B cell (primary cell): ENCODE measurements at regions not wholly inside any gene's neighbourhood (a gene's known extent, or its start where the extent isn't known, plus 50 kb on each side); places are given as distances from the start of the nearest gene placed in this dataset.

Experiments
- ATAC-seq: fragments of 200-7000 bp; cut with Tn5 transposase; one replicate; pipeline ENCODE4 v1.10.0; 2021; ENCODE audit warnings: low read depth, mild to moderate bottlenecking, moderate number of reproducible peaks, moderate library complexity
- CTCF ChIA-PET: fragments of 350-600 bp; sonication (Branson Sonifier 250); formaldehyde crosslinking; loops from one replicate; lab custom pipeline; 2021; ENCODE audit warnings: antibody characterized with exemption, inconsistent platforms; lab: Charles Lee
- POLR2A ChIA-PET: fragments of 350-600 bp; sonication (Branson Sonifier 250); formaldehyde crosslinking; loops from one replicate; lab custom pipeline; 2021; ENCODE audit warnings: antibody characterized with exemption; lab: Charles Lee
- DNase-seq: peaks from one replicate; pipeline ENCODE4 v3.0.0; 2013
- H2AFZ ChIP-seq: 2 replicates; pipeline ENCODE4 v1.6.1; 2012; ENCODE audit warnings: mild to moderate bottlenecking, low read depth, low read length; ENCODE audit not compliant: insufficient read depth, poor library complexity, severe bottlenecking
- H3K27ac ChIP-seq, 2 donors: 1 replicate in 1 of 2; 2 replicates in 1 of 2; pipeline ENCODE4 v1.5.1; 2012 to 2013; ENCODE audit warnings: low read length in 2 of 2, mild to moderate bottlenecking in 2 of 2, moderate library complexity in 1 of 2
- H3K27me3 ChIP-seq, 4 experiments: fragments of 200-600 bp in 1 of 4; sonication (generic) in 1 of 4; replicated peaks in 1 of 4; 1 replicate in 2 of 4; 2 replicates in 2 of 4; pipeline versions ENCODE4 v1.6.1 to v1.7.0; 2013 to 2016; ENCODE audit warnings: low read length in 3 of 4, mild to moderate bottlenecking in 2 of 4, mixed read lengths in 1 of 4, moderate library complexity in 1 of 4; ENCODE audit not compliant: insufficient read depth in 4 of 4, control insufficient read depth in 3 of 4; ENCODE audit errors: control extremely low read depth in 1 of 4
- H3K36me3 ChIP-seq, 2 experiments: replicated peaks in 1 of 2; 1 replicate in 1 of 2; 2 replicates in 1 of 2; pipeline versions ENCODE4 v1.6.1 to v1.7.1; 2013; ENCODE audit warnings: low read length in 1 of 2; ENCODE audit not compliant: insufficient read depth in 2 of 2, control insufficient read depth in 1 of 2; ENCODE audit errors: control extremely low read depth in 1 of 2, extremely low read depth in 1 of 2
- H3K4me1 ChIP-seq, 2 donors: fragments of 200-600 bp in 1 of 2; sonication (generic) in 1 of 2; 1 replicate in 1 of 2; 2 replicates in 1 of 2; pipeline versions ENCODE4 v1.5.1 to v1.6.1; 2013 to 2017; ENCODE audit warnings: low read length in 2 of 2; ENCODE audit not compliant: control insufficient read depth in 2 of 2, insufficient read depth in 2 of 2
- H3K4me2 ChIP-seq: replicated peaks from 2 replicates; pipeline ENCODE3; 2012; ENCODE audit warnings: mild to moderate bottlenecking, low read depth, low read length; ENCODE audit not compliant: poor library complexity, severe bottlenecking
- H3K4me3 ChIP-seq, 5 experiments: fragments of 200-600 bp in 1 of 5; sonication (generic) in 1 of 5; 1 replicate in 3 of 5; 2 replicates in 2 of 5; pipeline versions ENCODE4 v1.5.1 to v1.7.0; 2011 to 2016; ENCODE audit warnings: low read length in 4 of 5, mild to moderate bottlenecking in 4 of 5, low read depth in 2 of 5, control low read depth in 1 of 5, moderate library complexity in 1 of 5; ENCODE audit not compliant: insufficient read depth in 1 of 5; ENCODE audit errors: control extremely low read depth in 1 of 5, extremely low read depth in 1 of 5
- H3K79me2 ChIP-seq: fragments of 200-600 bp; sonication (generic); one replicate; pipeline ENCODE4 v1.6.0; 2016; ENCODE audit warnings: low read length; ENCODE audit not compliant: control insufficient read depth, insufficient read depth
- H3K9ac ChIP-seq: fragments of 200-600 bp; sonication (generic); 2 replicates; pipeline ENCODE4 v1.6.1; 2017; ENCODE audit warnings: mild to moderate bottlenecking, low read length, moderate library complexity
- H3K9me3 ChIP-seq, 3 donors: one replicate each; pipeline versions ENCODE4 v1.6.1 to v1.7.1; 2013; ENCODE audit warnings: low read length in 2 of 3; ENCODE audit not compliant: control insufficient read depth in 2 of 3, insufficient read depth in 1 of 3; ENCODE audit errors: control extremely low read depth in 1 of 3
- H4K20me1 ChIP-seq: 2 replicates; pipeline ENCODE4 v1.6.0; 2012; ENCODE audit warnings: mild to moderate bottlenecking, low read length; ENCODE audit not compliant: insufficient read depth, control insufficient read depth, poor library complexity, severe bottlenecking
- H3K27ac Mint-ChIP-seq: one replicate; pipeline ENCODE4 v1.8.0; 2021; ENCODE audit warnings: mixed read lengths
- H3K27me3 Mint-ChIP-seq: one replicate; pipeline ENCODE4 v1.8.0; 2021; ENCODE audit warnings: mixed read lengths
- H3K4me1 Mint-ChIP-seq: one replicate; pipeline ENCODE4 v1.8.0; 2021; ENCODE audit warnings: mixed read lengths
- H3K4me3 Mint-ChIP-seq: one replicate; pipeline ENCODE4 v1.8.0; 2021; ENCODE audit warnings: mixed read lengths
- H3K9me3 Mint-ChIP-seq: one replicate; pipeline ENCODE4 v1.8.0; 2022; ENCODE audit warnings: mixed read lengths; ENCODE audit not compliant: insufficient read depth
- CTCF ChIP-seq: fragments of 200-600 bp; IDR thresholded peaks from one replicate; pipeline ENCODE4 v1.8.0; 2022; ENCODE audit warnings: antibody characterized with exemption, mild to moderate bottlenecking
- EZH2 ChIP-seq: IDR thresholded peaks from 2 replicates; pipeline ENCODE4 v1.6.1; 2012; ENCODE audit warnings: borderline replicate concordance, low read depth, mild to moderate bottlenecking, moderate library complexity, low read length; ENCODE audit not compliant: insufficient read depth, poor library complexity, severe bottlenecking
- WGBS: methylation state at CpG from one replicate; pipeline ENCODE4 v1.1.5; 2013; ENCODE audit warnings: missing lambda C conversion rate; ENCODE audit not compliant: insufficient coverage; 5-methylcytosine and 5-hydroxymethylcytosine counted together
- intact Hi-C: fragments of 100-400 bp; cut with micrococcal nuclease; formaldehyde crosslinking; loops from one replicate; pipeline ENCODE4 v1.10.0; 2022

GRCh38 chr4:123198706-123199105 lies 197.9 kb upstream of the SPRY1 start:
- Mint-ChIP-seq H3K9me3 (no peaks in the 10 kb centered on the region), H3K4me3 (no peak overlapping the region), H3K27me3 (no peaks in the 10 kb centered on the region), H3K4me1 (no peaks in the 10 kb centered on the region), H3K27ac (no peak overlapping the region)
- Histone ChIP-seq H3K4me3 (no peak overlapping the region), H3K9me3 (no peaks in the 10 kb centered on the region), H3K79me2 (no peaks in the 10 kb centered on the region), H4K20me1 (no peaks in the 10 kb centered on the region), H3K4me1 (no peaks in the 10 kb centered on the region), H3K4me2 (no peak overlapping the region), H3K9ac (no peak overlapping the region), H2AFZ (no peak overlapping the region), H3K36me3 (no peaks in the 10 kb centered on the region), H3K27me3 (no peaks in the 10 kb centered on the region), H3K27ac (no peak overlapping the region)
- intact Hi-C loops: no loop called here
- POLR2A ChIA-PET: no interaction called here
- CTCF ChIA-PET: no interaction called here
- DNase-seq (no peak), ATAC-seq (no peak)
- WGBS: no CpG with 5 or more reads among the region's 2 CpGs
- TF ChIP-seq EZH2 (no peak), CTCF (no peak)

- no peak overlapping the region for H2AFZ ChIP-seq
- no peaks in the 10 kb centered on the region for H3K4me1 ChIP-seq
- DNase-seq (no peak), ATAC-seq (no peak)
- H3K27ac ChIP-seq: no peak overlapping the region
- TF ChIP-seq CTCF (no peak), EZH2 (no peak)
- intact Hi-C loops: no loop called here
- ChIA-PET POLR2A (no interaction called here), CTCF (interaction anchor here (0.7 kb wide), 1 partner anchor 399 kb away, joined by 3 read pairs; no protein-coding TSS in a partner anchor)
- Mint-ChIP-seq H3K27ac (no peak overlapping the region), H3K27me3 (no peaks in the 10 kb centered on the region), H3K9me3 (no peaks in the 10 kb centered on the region), H3K4me3 (no peak overlapping the region), H3K4me1 (no peaks in the 10 kb centered on the region)
- H4K20me1 ChIP-seq: no peaks in the 10 kb centered on the region
- H3K27me3 ChIP-seq: no peaks in the 10 kb centered on the region
- H3K36me3 ChIP-seq: no peaks in the 10 kb centered on the region
- 96% methylated on average over 3 of the region's 7 CpGs for WGBS
- no peak overlapping the region for H3K4me2 ChIP-seq
- H3K79me2 ChIP-seq: no peaks in the 10 kb centered on the region
- no peak overlapping the region for H3K4me3 ChIP-seq
- no peaks in the 10 kb centered on the region for H3K9me3 ChIP-seq
- no peak overlapping the region for H3K9ac ChIP-seq
Measured at GRCh38 chr4:123200051-123200940, 196.3 kb upstream of the SPRY1 start.
